GM18505 (cell line): ENCODE measurements at regions not wholly inside any gene's neighbourhood (a gene's known extent, or its start where the extent isn't known, plus 50 kb on each side); places are given as distances from the start of the nearest gene placed in this dataset.

Experiments
- ATAC-seq: cut with Tn5 transposase; IDR thresholded peaks from one replicate; pipeline ENCODE4 v1.9.1; 2021; ENCODE audit not compliant: unreplicated experiment
- POLR2A ChIP-seq: IDR thresholded peaks from 4 replicates; pipeline ENCODE4 v1.6.1; 2011; ENCODE audit warnings: borderline replicate concordance; ENCODE audit not compliant: insufficient read depth, insufficient read length; ENCODE audit errors: extremely low read depth

DNA sequence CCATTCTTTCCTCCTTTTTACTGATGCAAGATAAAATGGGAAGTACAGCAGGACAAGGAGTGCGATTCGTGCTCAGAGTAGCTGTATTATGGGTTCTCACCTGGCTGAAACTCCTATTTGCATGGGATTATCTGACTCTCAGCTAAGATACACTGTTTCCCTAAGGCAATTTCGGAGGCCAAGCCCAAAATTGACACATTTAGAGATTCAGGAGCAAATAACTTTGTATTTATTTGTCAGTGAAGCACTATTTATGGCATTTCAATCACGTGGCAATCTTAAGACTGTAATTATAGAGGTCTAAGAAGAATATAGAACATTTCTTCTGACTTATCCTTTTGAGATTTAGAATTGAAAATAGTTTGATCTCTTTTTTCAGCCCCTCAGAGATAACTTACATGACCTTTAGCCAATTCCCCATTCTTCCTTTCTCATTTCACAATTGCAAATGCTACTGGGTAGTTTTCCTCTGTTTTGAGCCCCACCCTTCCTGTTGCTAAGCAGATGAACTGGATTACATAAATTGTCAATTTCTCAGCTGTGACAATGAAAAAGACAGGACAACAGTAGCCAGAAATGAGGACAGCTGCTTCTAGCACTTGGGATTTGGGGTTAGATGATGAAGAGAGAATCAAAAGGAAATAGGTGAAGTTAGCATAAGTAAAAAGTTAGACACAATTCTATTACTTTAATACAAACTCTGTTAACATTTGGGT lies 122.7 kb upstream of the FRY start:
- no peak for TF ChIP-seq POLR2A
- no peak for ATAC-seq

- TF ChIP-seq POLR2A: no peak
- no peak for ATAC-seq
Observed at GRCh38 chr13:31909864-31910551, 121.6 kb upstream of the FRY start.

DNA sequence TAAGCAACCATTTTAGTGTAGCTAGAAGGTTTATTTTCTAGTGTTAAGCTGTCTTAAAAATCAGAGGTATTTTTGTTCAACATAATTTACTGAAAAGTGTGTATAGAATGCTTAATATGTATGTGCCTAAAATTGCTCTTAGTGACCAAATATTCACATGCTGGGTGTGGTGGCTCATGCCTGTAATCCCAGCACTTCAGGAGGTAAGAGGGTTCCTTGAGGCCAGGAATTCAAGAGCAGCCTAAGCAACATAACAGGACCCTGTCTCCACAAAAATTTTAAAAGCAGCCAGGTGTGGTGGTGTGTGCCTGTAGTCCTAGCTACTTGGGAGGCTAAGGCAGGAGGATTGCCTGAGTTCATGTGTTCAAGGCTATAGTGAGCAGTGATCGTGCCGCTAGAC lies 120.9 kb upstream of the FRY start:
- no peak for TF ChIP-seq POLR2A
- ATAC-seq: no peak

- no peak for TF ChIP-seq POLR2A
- no peak for ATAC-seq
Observed at GRCh38 chr13:31912647-31913401, 118.8 kb upstream of the FRY start.

GRCh38 chr13:31913459-31913858 lies 118.1 kb upstream of the FRY start:
- TF ChIP-seq POLR2A: no peak

GRCh38 chr13:31914843-31915242 lies 116.7 kb upstream of the FRY start:
- TF ChIP-seq POLR2A: no peak
- ATAC-seq: no peak

More at GRCh38 chr13:31913459-31913858, 118.1 kb upstream of the FRY start:
- ATAC-seq: no peak

GRCh38 chr13:31918707-31919106 lies 112.9 kb upstream of the FRY start:
- TF ChIP-seq POLR2A: no peak
- ATAC-seq: no peak

DNA sequence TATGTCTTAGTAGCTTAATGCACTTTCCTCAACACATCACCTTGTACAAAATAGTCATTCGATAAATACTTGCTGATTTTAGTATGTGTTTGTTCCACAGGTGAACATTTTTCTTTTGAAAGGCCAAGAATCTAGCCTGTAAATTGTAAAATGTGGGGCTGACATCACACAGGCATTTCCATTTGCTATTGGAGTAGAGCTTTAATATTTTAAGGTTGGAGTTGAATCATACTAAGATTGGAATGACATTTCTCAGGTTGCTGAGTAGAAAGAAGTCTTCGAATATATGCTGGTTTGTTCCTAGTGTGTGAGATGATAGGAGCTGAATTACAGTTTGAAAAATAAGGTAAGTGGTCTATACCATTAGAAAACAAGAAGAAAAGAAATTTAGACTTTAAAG lies 112.3 kb upstream of the FRY start:
- no peak for ATAC-seq
- no peak for TF ChIP-seq POLR2A

GRCh38 chr13:31919971-31920726 lies 111.4 kb upstream of the FRY start:
- ATAC-seq: no peak
- TF ChIP-seq POLR2A: no peak

DNA sequence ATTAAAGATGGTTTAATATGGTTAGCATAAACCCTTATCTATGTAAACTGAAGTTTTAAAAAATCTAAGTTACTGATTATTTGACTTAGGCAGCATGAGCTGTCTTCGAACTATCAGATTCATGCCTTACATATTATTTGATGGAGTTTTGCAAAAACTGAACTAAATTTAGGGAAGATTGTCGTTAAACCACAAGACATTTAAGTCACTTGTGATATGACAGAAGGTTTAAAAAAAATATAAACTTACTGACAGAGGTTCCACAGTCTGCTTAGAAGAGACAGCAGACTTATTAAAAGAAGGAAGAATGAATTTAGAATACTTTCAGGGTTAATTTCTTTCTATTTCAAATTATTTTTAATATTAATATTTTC lies 110.9 kb upstream of the FRY start:
- ATAC-seq: no peak
- no peak for TF ChIP-seq POLR2A

DNA sequence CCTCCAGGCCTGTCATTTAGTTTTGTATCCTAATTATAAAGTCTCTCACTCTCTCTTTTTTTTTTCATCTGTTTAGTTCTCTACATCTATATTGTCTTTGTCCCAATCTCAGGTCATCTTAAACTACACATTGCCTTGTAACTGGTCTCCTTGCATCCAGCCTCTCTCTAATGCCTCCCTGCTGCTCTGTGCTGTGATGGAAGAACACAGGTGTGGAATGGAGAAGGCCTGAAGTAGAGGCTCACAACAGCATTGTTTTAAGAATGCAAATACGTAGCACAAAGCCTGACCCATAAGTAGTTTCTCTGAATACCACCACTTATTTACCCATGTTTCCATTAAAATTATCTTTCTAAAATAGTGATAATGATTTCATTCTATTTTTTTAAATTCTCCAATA lies 108.8 kb upstream of the FRY start:
- ATAC-seq: no peak
- no peak for TF ChIP-seq POLR2A

DNA sequence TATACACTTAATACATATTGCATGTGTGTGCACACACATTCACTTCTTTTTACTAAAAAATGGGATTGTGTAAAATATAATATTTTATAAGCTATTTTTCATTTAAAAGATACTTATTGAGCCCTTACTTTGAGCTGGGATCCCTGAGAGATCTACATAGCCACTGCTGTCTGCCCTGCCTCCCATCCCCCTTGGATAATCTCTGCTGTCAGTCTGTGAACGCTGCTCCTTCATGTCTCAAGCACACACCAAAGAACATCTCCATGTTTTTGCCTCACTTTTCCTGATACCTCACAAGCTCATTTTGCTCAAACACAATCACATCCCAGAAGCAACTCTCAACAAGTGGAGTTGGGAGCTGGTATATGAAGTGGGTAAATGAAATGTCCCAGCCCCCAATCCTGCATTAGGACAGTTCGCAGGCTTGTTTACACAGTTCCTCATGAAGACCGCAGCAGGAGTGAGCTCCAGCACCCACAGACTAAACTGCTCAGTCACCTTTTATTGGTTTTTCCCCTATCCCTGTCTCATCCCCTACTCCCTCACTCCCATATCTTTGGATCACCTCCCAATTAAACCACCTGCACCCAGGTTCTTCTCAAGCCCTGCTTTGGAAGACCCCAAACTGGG lies 108.3 kb upstream of the FRY start:
- no peak for TF ChIP-seq POLR2A
- ATAC-seq: no peak

DNA sequence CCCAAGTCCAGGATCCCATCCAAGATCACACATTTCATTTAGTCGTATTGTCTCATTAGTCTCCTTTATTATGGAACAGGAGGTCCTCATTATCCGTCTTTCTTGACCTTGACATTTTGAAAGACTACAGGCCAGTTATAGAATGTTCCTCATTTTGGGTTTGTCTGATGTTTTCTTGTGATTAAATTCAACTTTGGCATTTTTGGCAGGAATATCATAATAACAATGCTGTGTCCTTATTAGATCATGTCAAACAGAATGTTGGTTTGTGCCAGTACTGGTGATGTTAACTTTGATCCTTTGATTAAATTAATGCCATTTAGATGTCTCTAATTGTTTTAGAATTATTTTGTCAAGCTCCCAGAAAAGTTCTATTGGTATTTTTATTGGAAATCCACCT lies 106.5 kb upstream of the FRY start:
- TF ChIP-seq POLR2A: no peak
- ATAC-seq: no peak
